GM12864 (cell line): ENCODE measurements at regions not wholly inside any gene's neighbourhood (a gene's known extent, or its start where the extent isn't known, plus 50 kb on each side); places are given as distances from the start of the nearest gene placed in this dataset.

Experiments
- DNase-seq: peaks from one replicate; pipeline ENCODE4 v3.0.0-alpha.2; 2011; ENCODE audit warnings: low read depth
- H3K4me3 ChIP-seq: 2 replicates; pipeline ENCODE4 v1.5.1; 2011; ENCODE audit warnings: mild to moderate bottlenecking, low read depth, low read length, control low read depth
- TF ChIP-seq, protein P1 (sequence below): IDR thresholded peaks from 2 replicates; pipeline ENCODE4 v1.5.1; 2011; ENCODE audit warnings: low read depth, mild to moderate bottlenecking, moderate library complexity, low read length, control low read depth, inconsistent platforms; ENCODE audit errors: missing control alignments

DNA sequence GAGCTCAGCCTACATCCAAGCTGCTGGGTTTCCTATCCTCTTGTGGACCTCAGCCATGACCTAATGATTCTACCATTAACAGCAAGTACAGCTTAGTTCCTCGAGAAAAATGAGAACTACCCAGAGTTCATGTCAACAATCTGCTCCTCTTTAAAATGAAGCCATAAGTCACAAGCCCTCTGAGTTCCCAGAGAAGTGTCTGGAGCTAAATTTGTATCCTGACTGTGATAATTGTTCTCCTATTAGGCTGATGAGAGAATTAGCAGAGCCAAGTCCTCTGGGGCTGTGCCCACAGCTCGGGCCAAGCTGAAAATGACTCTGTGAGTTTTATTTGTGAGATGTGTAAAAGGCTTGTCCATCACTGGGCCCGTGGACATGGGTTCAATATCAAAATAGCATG, 145.1 kb upstream of the SMIM23 start:
- DNase-seq: no peak
- H3K4me3 ChIP-seq: no peak overlapping the region
- TF ChIP-seq, protein P1, sequence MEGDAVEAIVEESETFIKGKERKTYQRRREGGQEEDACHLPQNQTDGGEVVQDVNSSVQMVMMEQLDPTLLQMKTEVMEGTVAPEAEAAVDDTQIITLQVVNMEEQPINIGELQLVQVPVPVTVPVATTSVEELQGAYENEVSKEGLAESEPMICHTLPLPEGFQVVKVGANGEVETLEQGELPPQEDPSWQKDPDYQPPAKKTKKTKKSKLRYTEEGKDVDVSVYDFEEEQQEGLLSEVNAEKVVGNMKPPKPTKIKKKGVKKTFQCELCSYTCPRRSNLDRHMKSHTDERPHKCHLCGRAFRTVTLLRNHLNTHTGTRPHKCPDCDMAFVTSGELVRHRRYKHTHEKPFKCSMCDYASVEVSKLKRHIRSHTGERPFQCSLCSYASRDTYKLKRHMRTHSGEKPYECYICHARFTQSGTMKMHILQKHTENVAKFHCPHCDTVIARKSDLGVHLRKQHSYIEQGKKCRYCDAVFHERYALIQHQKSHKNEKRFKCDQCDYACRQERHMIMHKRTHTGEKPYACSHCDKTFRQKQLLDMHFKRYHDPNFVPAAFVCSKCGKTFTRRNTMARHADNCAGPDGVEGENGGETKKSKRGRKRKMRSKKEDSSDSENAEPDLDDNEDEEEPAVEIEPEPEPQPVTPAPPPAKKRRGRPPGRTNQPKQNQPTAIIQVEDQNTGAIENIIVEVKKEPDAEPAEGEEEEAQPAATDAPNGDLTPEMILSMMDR: no peak

DNA sequence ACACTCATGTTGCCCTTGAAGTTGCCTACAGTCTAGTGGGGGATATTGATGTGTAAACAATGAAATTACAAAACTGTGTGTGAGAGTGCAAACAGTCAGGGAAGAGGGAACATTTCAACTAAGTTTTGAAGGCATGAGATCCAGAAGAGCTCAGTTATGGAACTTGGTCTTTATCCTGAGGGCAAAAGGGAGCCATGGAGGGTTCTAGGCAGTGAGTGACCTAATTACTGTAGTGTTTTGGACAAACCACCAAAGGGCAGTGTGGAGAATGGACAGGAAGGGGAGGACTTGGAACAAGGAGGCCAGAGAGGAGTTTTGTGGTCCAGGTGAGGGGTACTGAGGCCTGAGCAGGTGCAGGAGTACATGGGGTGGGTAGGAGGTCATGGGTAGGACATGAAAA, 143.7 kb upstream of the SMIM23 start:
- DNase-seq: no peak
- TF ChIP-seq, protein P1: no peak
- H3K4me3 ChIP-seq: no peak overlapping the region

DNA sequence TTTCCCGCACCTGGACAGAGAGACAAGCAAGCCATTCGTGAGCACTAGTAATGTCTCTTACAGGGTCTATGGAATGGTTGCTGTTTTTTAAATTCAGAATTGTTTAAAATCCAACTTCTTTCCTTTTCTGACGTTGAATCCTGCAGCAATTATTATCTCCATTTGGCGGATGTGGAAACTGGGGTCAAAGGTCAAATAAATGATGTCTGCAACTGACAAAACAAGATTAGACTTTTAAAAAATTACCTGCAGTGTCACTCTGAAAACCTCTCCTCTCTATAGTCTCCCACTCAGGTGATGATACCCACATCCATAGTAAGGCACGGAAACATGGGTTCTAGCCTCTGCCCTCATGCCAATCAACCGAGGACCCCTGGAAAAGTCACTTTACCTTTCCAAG, 142.7 kb upstream of the SMIM23 start:
- no peak overlapping the region for H3K4me3 ChIP-seq
- no peak for DNase-seq
- TF ChIP-seq, protein P1: no peak

DNA sequence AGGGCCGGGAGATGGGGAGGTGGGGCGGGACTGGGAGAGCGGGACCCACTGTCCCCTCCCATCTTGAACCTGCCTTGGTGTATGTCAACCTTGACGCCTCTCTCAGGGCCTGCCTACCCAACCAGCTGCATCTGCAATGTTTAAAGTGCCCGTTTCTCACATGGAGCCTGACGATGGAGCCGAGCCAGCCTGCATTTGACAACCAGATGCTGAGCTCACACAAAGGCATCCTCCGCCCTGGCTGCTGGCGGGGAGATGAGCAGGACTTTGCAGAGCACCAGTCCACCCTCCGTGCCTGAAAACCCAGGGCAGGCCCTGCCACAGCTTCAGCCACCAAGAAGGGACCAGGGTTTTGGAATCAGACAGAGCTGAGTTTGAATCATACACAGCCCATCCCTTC, 141.1 kb upstream of the SMIM23 start:
- DNase-seq: no peak
- TF ChIP-seq, protein P1: no peak
- H3K4me3 ChIP-seq: no peak overlapping the region

DNA sequence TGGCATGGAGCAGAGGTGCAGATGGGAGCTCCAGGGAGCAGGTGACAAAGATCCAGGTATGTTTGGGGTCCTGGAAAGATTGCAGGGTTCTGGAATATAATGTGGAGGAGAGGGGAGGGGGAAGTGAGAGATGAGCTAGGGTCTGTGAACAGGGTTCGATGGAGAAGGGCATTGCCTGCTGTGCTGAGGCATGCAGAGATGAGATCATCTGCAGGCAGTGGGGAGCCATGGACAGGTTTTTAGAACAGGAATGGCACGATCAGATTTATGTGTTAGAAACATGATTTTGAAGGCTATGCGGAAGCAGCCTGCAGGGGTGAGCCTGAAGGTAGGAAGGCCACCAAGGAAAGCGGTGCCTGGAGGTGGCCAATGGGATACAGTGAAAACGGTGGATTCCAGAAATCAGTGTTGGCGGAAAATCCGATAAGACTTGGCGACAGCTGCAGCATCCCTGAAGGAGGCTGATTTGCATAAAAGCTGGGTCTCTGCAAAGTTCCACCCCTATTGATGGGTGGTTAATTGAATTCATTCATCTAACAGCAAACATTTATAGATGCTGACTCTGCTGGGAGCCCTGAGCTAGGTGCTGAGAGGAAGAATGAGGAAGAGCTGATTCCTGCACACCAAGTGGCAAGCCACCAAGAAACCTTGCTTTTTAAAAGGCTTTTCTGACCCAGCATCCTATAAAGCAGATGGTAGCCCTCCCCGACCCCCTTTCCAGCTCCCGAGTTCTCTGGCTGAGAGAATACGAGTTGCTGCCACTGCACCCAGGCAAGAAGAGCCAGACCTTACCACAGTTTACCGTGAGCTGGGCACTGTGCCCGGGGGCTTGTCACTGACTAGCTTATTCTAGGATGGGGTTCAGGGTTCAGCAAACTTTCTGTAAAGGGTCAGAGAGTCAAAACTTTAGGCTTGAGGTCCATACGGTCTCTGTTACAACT, 139.2 kb upstream of the SMIM23 start:
- no peak for DNase-seq
- TF ChIP-seq, protein P1: no peak
- no peak overlapping the region for H3K4me3 ChIP-seq

DNA sequence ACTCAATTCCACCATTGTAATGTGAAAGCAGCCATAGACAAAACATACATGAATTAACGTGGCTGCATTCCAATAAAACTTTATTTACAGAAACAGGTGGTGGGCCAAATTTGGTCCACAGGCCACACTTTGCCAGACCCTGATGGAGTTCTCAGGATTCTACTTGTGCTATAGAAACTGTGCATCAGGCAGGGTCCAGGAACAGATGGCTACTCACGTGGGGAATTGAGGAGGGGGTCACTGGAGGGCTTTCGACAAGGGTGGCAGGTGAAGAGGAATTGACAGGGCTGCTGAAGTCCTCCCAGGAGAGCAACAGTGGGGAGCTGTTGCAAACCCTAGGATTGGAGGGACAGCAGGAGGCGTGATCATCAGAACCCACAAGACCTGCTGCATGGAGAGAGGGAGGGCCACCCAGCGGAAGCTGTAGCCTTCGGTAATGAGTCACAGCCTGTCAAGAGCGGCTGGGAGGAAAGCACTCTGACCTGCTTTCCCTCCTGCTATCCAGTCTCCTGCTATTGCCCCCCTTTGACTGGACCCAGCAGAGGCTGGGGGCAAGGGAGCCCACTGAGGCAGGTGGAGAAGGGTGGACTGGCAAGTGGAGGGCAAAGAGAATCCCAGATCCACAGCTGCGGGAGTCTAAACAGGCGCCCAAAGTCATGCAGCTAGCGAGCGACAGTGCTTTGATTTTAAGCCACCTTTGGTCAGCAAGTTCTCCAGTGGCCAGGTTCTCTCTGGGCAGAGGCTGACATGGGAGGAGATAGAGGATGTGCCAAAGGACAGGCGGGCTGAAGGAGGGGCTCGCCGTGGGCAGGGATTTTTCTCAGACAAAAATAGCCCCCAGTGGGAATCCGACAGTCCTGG, 138.3 kb upstream of the SMIM23 start:
- no peak for DNase-seq
- TF ChIP-seq, protein P1: no peak
- no peak overlapping the region for H3K4me3 ChIP-seq
